IPS-18c (cell line): ENCODE measurements at regions not wholly inside any gene's neighbourhood (a gene's known extent, or its start where the extent isn't known, plus 50 kb on each side); places are given as distances from the start of the nearest gene placed in this dataset.
"Not testable (repeated sequence)": the region's sequence is repeated elsewhere in the genome, so short reads cannot be mapped to it uniquely, and the experiment has no call there.

Experiments
- H3K4me3 ChIP-seq: 2 replicates; pipeline ENCODE4 v1.7.0; 2013; ENCODE audit warnings: low read depth, mild to moderate bottlenecking, low read length, moderate library complexity; ENCODE audit not compliant: insufficient read depth
- H3K9me3 ChIP-seq: one replicate; pipeline ENCODE4 v1.6.1; 2013; ENCODE audit warnings: mild to moderate bottlenecking, low read length, moderate library complexity; ENCODE audit not compliant: control insufficient read depth, insufficient read depth

DNA sequence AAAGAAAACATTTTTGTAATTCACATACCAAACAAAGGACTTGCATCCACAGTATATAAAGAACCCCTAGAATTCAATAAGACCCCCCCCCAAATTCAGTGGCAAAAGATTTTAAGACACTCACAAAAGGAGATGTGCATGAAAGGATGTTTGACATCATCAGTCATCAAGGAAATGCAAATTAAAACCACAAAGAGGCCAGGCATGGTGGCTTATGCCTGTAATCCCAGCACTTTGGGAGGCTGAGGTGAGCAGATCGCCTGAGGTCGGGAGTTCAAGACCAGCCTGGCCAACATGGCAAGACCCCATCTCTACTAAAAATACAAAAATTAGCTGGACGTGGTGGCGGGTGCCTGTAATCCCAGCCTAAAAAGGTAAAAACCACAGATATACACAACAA is 61.3 kb downstream of the AIPL1 start:
- H3K9me3 ChIP-seq, H3K4me3 ChIP-seq: not testable (repeated sequence)

DNA sequence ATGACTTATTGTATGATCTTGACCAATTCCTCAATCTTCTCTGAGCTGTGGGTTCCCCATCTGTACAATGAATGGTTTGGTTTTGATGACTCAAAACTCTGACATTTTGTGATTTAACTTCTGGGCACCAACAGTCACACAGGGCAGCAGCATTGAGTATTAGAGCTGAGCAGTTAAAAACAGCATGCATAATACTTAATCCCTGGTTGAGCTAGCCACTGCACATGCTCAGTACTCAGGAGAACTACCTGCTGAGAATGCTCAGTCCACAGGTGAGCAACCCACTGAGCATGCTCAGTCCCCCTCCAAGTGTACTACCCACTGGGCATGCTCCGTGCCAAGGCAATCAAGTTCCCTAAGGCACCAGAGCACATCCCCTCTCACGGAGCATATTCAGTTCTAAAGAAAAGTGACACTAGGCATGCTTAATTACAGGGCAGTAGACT is 68.7 kb downstream of the AIPL1 start:
- Histone ChIP-seq H3K4me3 (no peak overlapping the region), H3K9me3 (no peaks in the 10 kb centered on the region)

DNA sequence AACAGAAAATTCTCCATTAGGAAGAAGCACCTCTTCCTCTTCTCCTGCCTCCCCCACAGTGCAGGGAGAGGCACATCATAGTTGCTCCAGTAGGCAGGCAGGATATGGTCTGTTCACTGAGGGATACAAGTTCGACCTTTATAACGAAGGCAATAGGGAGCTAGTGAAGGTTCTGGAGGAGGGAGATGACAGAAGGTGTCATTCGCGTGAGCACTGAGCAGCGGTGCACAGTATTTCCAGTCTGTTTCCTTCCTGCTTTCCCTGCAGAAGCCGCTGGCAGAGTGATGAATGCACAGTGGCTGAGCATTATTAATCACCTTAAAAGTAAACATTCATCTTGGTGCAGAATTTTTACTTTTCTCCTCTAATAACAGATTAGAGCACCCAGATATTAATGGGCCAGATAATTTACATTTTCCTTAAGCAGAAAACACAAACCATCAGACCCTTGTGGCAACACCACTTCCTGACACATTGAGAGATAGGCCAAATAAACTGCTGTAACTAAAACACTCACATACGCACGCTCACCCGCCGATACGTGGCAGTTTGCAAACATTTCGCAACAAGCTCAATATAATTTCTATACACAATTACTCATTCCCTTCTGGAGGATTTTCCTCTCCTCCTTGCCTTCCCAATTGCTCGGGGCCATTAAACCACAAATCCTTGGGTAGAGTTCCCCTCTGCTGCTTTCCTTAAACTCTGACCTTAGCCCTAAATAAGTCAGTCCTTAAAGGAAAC is 69.5 kb downstream of the AIPL1 start:
- Histone ChIP-seq H3K9me3 (no peaks in the 10 kb centered on the region), H3K4me3 (no peak overlapping the region)

DNA sequence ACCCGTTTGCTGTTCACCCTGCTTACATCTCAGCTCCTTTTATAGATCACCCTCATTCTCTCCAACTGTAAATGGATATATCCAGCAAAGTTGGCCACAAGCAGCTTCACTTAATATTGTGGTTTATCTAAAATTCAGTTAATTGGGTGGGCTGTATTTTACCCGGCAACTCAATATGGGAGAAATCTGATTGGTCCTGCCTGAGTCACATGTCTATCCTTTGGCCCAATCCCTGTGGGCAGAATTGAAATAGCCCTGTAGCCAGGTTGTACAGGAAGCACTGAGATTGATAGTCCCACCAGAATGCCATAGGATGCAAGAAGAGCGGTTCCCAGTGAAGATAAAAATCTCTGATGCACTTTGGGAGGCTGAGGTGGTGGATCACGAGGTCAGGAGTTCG is 73.2 kb downstream of the AIPL1 start:
- Histone ChIP-seq H3K9me3 (no peaks in the 10 kb centered on the region), H3K4me3 (no peak overlapping the region)

DNA sequence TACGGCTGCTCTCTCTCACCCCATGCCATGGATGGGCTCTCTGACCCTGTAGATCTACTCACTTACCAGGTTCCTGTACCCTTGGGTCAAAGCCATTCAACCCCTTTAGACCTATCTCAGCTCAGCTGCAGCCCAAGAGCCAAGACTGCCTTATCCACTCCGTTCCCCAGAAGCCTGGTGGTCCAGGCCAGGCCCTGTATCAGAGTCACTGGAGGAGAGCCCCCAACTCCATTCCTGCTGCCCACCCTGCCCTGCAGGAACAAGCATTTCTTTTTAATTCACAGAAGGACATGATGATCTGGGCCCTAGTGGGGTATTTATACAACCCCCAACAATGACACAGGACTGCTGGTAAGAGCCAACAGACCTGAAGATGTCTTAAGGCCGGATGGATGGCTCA is 76.8 kb downstream of the AIPL1 start:
- Histone ChIP-seq H3K4me3 (no peak overlapping the region), H3K9me3 (no peaks in the 10 kb centered on the region)

DNA sequence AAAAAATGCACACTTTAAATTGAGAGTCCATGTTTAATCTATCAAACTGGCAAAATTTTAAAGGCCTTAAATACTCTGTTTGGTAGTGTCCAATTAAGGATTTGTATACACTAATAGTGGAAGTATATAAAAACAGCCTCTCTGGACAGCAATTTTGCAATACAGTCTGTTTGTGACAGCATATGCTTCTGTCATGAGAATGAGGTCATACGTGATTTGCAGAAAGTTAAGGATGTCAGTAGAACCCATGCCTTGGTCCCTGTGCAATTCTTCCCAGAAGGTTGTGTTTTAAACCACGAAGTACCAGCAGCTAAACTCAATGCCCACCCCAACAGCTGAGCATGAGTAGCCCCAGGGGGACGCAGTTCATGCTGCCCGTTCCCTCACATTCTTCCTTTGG is 78.4 kb downstream of the AIPL1 start:
- no peak overlapping the region for H3K4me3 ChIP-seq
- no peaks in the 10 kb centered on the region for H3K9me3 ChIP-seq

DNA sequence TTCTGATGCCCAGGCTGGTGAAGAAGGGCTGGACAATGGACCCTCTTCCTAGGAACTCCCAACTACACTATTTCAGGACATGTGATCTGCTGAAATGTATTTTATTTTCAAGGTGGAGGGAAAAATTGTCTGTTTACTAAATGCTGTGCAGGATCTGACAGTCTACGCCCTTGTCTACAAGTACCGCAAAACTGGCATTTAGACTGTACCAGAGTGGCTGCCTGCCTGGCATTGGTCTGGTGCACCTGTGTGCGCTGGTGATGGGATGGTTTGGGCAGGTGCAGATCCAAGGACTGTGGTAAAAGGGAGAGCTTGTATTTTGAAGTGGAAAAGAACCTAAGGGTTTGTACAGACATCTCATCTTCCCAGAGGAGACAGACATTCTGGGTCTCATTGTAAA is 79.7 kb downstream of the AIPL1 start:
- no peak overlapping the region for H3K4me3 ChIP-seq
- no peaks in the 10 kb centered on the region for H3K9me3 ChIP-seq

DNA sequence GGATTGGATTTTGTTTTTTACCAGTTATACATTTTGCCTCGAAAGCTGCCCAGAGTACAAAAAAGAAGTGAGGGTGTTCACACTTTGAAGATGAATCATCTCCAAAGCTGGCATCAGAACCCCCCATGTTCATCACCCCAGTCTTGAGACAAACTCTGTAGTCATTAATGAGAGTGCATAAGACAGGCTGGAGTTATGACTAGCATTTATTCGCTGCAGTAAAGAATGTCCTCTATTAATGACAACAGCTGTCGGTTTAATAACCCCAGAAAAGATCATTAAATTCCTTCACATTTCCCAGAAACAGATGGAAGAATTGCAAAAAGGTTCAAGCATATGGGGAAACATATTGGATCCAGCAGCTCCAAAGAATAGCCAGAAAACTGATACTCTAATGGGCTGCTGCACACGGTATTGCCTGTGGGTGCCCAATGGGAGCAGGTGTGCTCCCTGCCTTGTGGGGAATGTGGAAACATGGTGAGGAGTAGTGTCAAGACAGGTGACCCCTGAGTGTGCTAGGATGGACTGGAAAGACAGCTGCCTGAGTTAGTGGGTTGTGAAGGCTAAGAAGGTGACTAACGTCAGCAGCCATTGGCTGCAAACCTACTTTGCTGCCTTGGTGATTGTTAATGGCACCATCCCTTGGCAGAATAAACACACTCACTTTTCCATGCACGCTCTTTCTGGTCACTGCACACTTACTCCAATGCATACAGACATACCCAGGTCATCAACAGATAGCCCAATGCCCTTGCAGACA is 81.9 kb downstream of the AIPL1 start:
- no peaks in the 10 kb centered on the region for H3K9me3 ChIP-seq

DNA sequence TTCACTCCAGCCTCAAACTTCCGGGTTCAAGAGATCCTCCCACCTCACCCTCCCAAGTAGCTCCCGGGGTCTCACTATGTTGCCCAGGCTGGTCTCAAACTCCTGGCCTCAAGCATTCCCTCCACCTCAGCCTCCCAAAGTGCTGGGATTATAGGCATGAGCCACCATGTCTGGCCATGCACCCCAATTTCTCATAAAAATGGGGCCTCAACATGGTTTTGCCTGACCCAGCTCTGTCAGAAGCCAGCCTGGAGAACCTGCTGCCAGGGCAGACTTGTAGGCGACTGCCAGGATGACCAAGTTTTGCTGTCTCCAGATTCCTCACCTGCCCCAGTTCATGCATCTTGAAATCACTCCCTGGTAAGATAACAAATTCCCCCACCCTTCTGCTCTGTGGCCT is 82.9 kb downstream of the AIPL1 start:
- Histone ChIP-seq H3K4me3 (no peak overlapping the region), H3K9me3 (no peaks in the 10 kb centered on the region)

More for the DNA sequence above, 81.9 kb downstream of the AIPL1 start:
- H3K4me3 ChIP-seq = no peak overlapping the region

DNA sequence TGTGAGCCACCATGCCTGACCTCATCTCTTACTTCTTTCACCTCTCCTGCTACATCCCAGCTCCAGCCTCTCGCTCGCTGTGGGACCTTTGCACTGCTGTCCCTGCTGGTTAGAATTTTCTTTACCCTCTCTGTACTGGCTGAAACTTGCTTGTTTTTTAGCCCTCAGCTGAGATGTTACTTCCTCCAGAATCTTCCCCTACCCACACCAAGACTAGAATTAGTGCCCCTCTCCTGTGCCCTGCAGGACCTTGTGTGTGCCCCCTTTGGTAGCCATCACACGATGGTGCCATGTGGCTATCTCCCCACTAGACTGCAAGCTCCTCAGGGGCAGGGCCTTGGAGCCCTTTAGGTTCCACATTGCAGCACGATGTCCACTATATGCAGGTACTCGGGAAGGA is 84.1 kb downstream of the AIPL1 start:
- no peaks in the 10 kb centered on the region for H3K9me3 ChIP-seq
- H3K4me3 ChIP-seq = no peak overlapping the region

DNA sequence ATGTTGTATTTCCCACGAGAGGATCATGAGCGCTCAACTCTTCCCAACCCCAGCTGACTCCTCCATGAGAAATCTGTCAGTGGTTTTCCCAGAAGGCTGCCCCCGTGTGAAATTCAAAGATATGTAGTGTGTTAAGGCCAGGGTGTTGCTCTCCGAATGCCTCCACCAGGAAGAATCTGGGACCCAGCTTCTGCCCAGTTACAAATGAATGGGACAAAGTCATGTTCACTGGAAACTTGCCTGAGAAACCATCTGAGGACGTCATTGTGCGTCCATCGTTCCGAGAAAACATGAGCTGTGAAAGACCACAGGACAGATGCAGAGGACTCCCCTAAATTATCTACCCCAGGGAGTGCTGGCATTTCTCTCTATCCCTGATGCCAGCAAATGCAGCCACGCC is 86.0 kb downstream of the AIPL1 start:
- Histone ChIP-seq H3K4me3 (no peak overlapping the region), H3K9me3 (no peaks in the 10 kb centered on the region)

DNA sequence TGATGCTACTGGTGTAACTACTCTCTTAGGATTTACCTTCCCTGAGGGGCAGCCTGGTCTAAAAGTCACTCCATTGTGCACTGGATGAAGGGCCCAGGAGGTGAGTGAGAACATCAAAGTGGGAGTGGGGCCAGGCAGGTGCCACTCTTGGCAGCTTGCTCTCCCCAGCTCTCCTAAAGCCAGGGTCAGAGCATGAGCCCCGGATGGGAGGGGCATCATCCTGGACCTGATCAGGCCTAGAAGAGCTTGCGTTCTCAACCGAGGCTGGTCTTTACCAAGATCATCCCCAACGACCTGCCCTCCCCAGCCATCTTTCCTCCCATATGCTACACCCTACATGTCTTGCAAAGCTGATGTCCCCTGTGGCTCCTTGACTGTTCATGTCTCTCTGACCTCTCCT is 87.1 kb downstream of the AIPL1 start:
- no peak overlapping the region for H3K4me3 ChIP-seq
- no peaks in the 10 kb centered on the region for H3K9me3 ChIP-seq

DNA sequence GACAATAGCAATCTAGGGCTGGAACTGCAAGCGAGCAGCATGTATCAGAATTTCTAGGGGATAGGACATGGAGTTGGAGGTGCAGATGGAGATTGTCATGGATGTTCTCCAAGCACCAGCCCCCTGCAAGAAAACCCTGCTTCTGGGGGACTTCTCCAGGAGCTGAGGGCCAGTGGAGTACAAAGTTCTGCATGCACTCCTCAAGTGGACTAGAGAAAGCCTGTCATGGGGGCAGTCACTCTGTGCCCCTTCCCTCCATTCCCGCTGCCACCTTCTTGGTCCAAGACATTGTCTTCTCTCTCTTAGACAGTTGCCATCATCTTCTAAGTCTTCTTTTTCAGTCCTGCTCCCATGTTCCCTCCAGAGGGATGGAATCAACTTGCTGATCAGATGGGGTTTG is 87.9 kb downstream of the AIPL1 start:
- Histone ChIP-seq H3K9me3 (no peaks in the 10 kb centered on the region), H3K4me3 (no peak overlapping the region)

DNA sequence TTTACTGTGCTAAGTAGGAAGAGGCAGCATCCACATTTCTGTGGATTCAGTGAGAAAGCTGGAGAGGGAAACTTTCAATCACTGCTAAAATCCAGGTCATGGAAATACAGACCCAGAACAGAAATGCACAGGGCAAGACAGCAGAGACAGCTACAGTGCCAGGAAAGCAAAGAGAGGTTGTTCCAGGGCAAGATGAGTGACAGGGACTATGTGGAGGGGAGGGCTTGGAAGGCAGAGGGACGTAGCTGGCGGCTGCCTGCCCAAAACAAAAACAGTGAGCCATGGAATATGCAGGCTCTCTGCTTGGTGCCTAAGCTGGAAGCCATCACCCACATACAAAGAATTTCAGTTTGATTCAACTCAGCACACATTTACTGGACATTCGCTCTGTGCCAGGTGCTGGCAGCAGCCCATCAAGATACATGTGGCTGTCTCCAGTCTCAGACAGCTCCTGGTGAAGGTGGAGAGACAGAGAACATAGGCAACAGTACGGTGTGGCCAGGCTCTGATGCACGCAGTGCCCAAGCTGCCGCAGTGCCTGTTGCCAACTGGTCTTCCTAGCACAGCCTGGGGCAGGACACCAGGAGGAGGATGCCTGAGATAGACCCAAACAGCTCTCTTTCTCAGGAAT is 88.7 kb downstream of the AIPL1 start:
- H3K9me3 ChIP-seq = no peaks in the 10 kb centered on the region
- no peak overlapping the region for H3K4me3 ChIP-seq

DNA sequence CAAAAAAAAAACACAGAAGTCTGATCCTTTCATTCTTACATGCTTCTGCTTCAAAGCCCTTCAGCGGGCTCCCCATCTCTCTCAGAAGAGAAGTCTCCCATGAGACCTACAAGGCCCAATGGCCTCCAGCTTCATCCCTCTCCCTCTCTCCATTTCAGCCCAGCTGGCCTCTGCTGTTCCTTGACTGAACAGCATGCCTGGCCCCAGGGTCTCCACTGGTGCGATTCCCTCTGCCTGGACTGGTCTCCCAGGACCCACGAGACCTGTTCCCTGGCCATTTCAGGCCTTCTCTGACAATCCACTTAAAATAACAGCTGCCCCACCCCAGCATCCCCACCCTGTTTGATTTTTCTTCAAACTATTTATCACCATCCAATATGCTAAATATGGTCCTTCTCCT is 91.2 kb downstream of the AIPL1 start:
- H3K9me3 ChIP-seq = no peaks in the 10 kb centered on the region
- H3K4me3 ChIP-seq = no peak overlapping the region

DNA sequence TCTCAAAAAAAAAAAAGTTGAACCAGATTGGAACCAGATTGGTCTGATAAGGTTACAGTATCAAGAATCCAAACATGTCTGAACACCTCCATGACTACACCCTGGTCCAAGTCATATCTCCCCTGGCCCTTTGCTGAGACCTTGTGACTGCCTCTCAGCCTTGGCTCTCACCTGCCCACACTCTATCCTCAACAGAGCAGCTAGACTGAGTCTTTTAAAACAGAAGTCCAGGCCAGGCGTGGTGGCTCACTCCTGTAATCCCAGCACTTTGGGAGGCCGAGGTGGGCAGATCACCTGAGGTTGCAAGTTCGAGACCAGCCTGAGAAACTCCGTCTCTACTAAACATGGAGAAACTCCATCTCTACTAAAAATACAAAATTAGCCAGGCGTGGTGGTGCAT is 91.7 kb downstream of the AIPL1 start:
- H3K9me3 ChIP-seq = no peaks in the 10 kb centered on the region
- H3K4me3 ChIP-seq = no peak overlapping the region

DNA sequence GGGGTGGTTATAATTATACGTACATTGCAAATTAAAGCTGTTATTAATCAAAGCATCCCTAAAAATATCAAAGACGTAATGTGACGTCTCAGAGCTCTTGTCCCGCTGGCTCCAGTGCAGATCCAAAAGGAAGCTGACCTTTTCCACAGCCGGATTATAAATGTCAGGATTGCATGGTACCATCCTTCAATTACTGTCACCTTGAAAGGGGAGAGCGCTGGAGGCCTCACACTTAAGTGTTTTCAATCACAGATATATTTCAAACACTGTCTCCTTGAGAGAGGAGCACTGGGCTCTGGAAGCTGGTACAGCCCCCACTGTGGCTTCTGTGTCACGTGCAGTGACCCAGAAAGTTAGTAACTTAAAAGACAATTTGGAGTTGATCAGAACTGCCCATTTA is 94.2 kb downstream of the AIPL1 start:
- H3K4me3 ChIP-seq = no peak overlapping the region
- no peaks in the 10 kb centered on the region for H3K9me3 ChIP-seq

DNA sequence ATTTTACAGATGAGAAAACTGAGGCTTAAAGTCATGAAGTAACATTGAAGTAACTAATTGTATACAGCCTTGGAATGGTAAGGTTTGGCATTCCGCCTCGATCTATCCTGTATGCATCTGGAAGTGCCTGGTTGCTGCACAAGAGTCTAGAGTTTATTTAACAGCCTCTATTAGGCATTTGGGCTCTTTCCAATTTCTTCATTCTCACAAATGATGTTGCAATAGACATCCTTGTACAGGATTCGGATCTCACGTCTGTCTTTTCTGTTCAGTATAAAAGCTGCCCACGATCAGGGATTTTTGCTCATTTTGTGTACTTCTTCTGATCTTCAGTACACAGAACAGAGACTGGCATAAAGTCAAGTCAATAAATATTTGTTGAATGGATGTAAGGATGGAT is 100.5 kb downstream of the AIPL1 start:
- Histone ChIP-seq H3K9me3 (no peaks in the 10 kb centered on the region), H3K4me3 (no peak overlapping the region)
